SK-N-SH treated with all-trans-retinoic acid at 6 μM for 48 hours (cell line): ENCODE measurements at regions not wholly inside any gene's neighbourhood (a gene's known extent, or its start where the extent isn't known, plus 50 kb on each side); places are given as distances from the start of the nearest gene placed in this dataset.

ENCODE experiments used
- ATAC-seq: fragments of 200-7000 bp; cut with Tn5 transposase; 3 replicates; pipeline ENCODE4 v1.9.1; 2020; ENCODE audit warnings: mild to moderate bottlenecking, moderate library complexity
- ARNTL ChIP-seq: fragments of 450-650 bp; formaldehyde crosslinking; IDR thresholded peaks from 2 replicates; pipeline ENCODE4 v1.5.0; 2020; ENCODE audit warnings: low read depth, mild to moderate bottlenecking, moderate library complexity, borderline replicate concordance
- CREB5 ChIP-seq: fragments of 250-450 bp; sonication (Bioruptor Pico); IDR thresholded peaks from 2 replicates; pipeline ENCODE4 v1.5.1; 2020; ENCODE audit warnings: low read depth, mild to moderate bottlenecking, moderate library complexity
- CSDC2 ChIP-seq: fragments of 250-450 bp; sonication (Bioruptor Pico); IDR thresholded peaks from 2 replicates; pipeline ENCODE4 v1.5.0; 2020; ENCODE audit warnings: mild to moderate bottlenecking, moderate library complexity
- CSRNP3 ChIP-seq: fragments of 250-450 bp; sonication (Bioruptor Pico); IDR thresholded peaks from 2 replicates; pipeline ENCODE4 v1.5.1; 2021; ENCODE audit warnings: mild to moderate bottlenecking, moderate library complexity
- ESRRG ChIP-seq: fragments of 250-450 bp; sonication (Bioruptor Pico); IDR thresholded peaks from 2 replicates; pipeline ENCODE4 v1.6.1; 2021; ENCODE audit warnings: mild to moderate bottlenecking
- GLIS3 ChIP-seq: fragments of 250-450 bp; sonication (Bioruptor Pico); IDR thresholded peaks from 2 replicates; pipeline ENCODE4 v1.5.0; 2020; ENCODE audit warnings: mild to moderate bottlenecking, moderate library complexity
- ISL1 ChIP-seq: fragments of 250-450 bp; sonication (Bioruptor Pico); IDR thresholded peaks from 2 replicates; pipeline ENCODE4 v2.1.2; 2022; ENCODE audit warnings: mild to moderate bottlenecking, moderate library complexity
- OSR1 ChIP-seq: fragments of 250-450 bp; sonication (Bioruptor Pico); IDR thresholded peaks from 2 replicates; pipeline ENCODE4 v1.8.0; 2022; ENCODE audit warnings: moderate library complexity, mild to moderate bottlenecking, inconsistent platforms
- PATZ1 ChIP-seq: fragments of 250-450 bp; sonication (Bioruptor Pico); IDR thresholded peaks from 2 replicates; pipeline ENCODE4 v1.8.0; 2020; ENCODE audit warnings: mild to moderate bottlenecking, moderate library complexity, borderline replicate concordance
- POU6F1 ChIP-seq: fragments of 250-450 bp; sonication (Bioruptor Pico); IDR thresholded peaks from 2 replicates; pipeline ENCODE4 v1.8.0; 2021; ENCODE audit warnings: low read depth, mild to moderate bottlenecking, moderate library complexity, borderline replicate concordance
- PPARA ChIP-seq: fragments of 250-450 bp; sonication (Bioruptor Pico); IDR thresholded peaks from 2 replicates; pipeline ENCODE4 v1.5.0; 2020; ENCODE audit warnings: mild to moderate bottlenecking, borderline replicate concordance
- RARB ChIP-seq: fragments of 250-450 bp; sonication (Bioruptor Pico); IDR thresholded peaks from 2 replicates; pipeline ENCODE4 v1.8.0; 2021; ENCODE audit warnings: mild to moderate bottlenecking, moderate library complexity
- SNAI2 ChIP-seq: fragments of 250-450 bp; sonication (Bioruptor Pico); IDR thresholded peaks from 2 replicates; pipeline ENCODE4 v1.5.0; 2020; ENCODE audit warnings: mild to moderate bottlenecking, moderate library complexity
- TCF4 ChIP-seq: fragments of 250-450 bp; sonication (Bioruptor Pico); IDR thresholded peaks from 2 replicates; pipeline ENCODE4 v1.8.0; 2021; ENCODE audit warnings: mild to moderate bottlenecking, moderate library complexity, borderline replicate concordance
- TOX ChIP-seq: fragments of 250-450 bp; sonication (Bioruptor Pico); IDR thresholded peaks from 2 replicates; pipeline ENCODE4 v1.8.0; 2021; ENCODE audit warnings: mild to moderate bottlenecking, moderate library complexity, borderline replicate concordance
- TSHZ2 ChIP-seq: fragments of 250-450 bp; sonication (Bioruptor Pico); IDR thresholded peaks from 2 replicates; pipeline ENCODE4 v1.5.0; 2020; ENCODE audit warnings: mild to moderate bottlenecking, moderate library complexity
- ZC3H10 ChIP-seq: fragments of 250-450 bp; sonication (Bioruptor Pico); IDR thresholded peaks from 2 replicates; pipeline ENCODE4 v1.5.1; 2021; ENCODE audit warnings: mild to moderate bottlenecking, moderate library complexity
- ZFP3 ChIP-seq: fragments of 250-450 bp; sonication (Bioruptor Pico); IDR thresholded peaks from 2 replicates; pipeline ENCODE4 v1.5.0; 2020; ENCODE audit warnings: mild to moderate bottlenecking, moderate library complexity
- ZFP30 ChIP-seq: fragments of 450-650 bp; formaldehyde crosslinking; IDR thresholded peaks from 2 replicates; pipeline ENCODE4 v1.5.0; 2022; ENCODE audit warnings: mild to moderate bottlenecking, moderate library complexity
- ZNF565 ChIP-seq: fragments of 450-650 bp; formaldehyde crosslinking; conservative IDR thresholded peaks from 2 replicates; pipeline ENCODE4 v1.5.0; 2020; ENCODE audit warnings: low read depth, mild to moderate bottlenecking, moderate library complexity
- ZNF70 ChIP-seq: fragments of 450-650 bp; formaldehyde crosslinking; IDR thresholded peaks from 2 replicates; pipeline ENCODE4 v1.5.0; 2020; ENCODE audit warnings: mild to moderate bottlenecking, moderate library complexity

- TF ChIP-seq ZNF565 (CRISPR knock-in tag) (no peak), GLIS3 (CRISPR knock-in tag) (no peak), RARB (CRISPR knock-in tag) (no peak), PPARA (CRISPR knock-in tag) (no peak), TSHZ2 (CRISPR knock-in tag) (no peak), ESRRG (CRISPR knock-in tag) (no peak), ZNF70 (CRISPR knock-in tag) (no peak), ISL1 (CRISPR knock-in tag) (no peak), ZC3H10 (CRISPR knock-in tag) (no peak), CSDC2 (CRISPR knock-in tag) (no peak), PATZ1 (CRISPR knock-in tag) (no peak), ZFP30 (CRISPR knock-in tag) (no peak), CREB5 (CRISPR knock-in tag) (no peak), ARNTL (no peak), CSRNP3 (no peak), OSR1 (CRISPR knock-in tag) (no peak), ZFP3 (CRISPR knock-in tag) (no peak), TOX (no peak)
- no peak for ATAC-seq
Observed at GRCh38 chr5:15234366-15234765, 265.6 kb upstream of the FBXL7 start.

- TF ChIP-seq CREB5 (CRISPR knock-in tag) (no peak), RARB (CRISPR knock-in tag) (no peak), TOX (no peak), ZNF70 (CRISPR knock-in tag) (no peak), SNAI2 (CRISPR knock-in tag) (no peak), ZFP3 (CRISPR knock-in tag) (no peak), PPARA (CRISPR knock-in tag) (no peak), ZNF565 (CRISPR knock-in tag) (no peak), TCF4 (CRISPR knock-in tag) (no peak), PATZ1 (CRISPR knock-in tag) (no peak), POU6F1 (CRISPR knock-in tag) (no peak), ZC3H10 (CRISPR knock-in tag) (no peak), CSDC2 (CRISPR knock-in tag) (no peak)
- no peak for ATAC-seq
Observed at GRCh38 chr5:15233566-15233965, 266.4 kb upstream of the FBXL7 start.
